ENCODE measurements at regions not wholly inside any gene's neighbourhood (a gene's known extent, or its start where the extent isn't known, plus 50 kb on each side); places are given as distances from the start of the nearest gene placed in this dataset.

DNA sequence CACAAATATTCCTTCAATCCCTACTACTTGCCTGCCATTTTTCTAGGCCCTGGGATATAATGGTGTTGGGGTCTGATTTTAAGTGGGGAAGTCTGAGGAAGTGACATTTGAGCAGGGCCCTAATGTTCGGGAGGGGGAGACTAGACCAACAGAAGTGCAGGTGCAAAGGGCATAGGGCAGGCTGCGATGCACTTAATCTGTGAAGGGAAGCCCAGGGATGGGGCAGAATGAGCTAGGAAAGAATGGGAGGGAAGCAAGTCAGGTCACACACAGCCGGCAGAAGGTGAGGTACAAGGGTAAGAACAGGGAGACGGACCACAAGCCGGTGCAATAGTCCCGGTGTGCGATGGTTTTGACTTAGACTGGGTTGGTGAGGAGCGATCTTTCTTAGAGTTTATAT, 146.8 kb downstream of the UNC5CL start (continued):
- TF ChIP-seq, protein P1, sequence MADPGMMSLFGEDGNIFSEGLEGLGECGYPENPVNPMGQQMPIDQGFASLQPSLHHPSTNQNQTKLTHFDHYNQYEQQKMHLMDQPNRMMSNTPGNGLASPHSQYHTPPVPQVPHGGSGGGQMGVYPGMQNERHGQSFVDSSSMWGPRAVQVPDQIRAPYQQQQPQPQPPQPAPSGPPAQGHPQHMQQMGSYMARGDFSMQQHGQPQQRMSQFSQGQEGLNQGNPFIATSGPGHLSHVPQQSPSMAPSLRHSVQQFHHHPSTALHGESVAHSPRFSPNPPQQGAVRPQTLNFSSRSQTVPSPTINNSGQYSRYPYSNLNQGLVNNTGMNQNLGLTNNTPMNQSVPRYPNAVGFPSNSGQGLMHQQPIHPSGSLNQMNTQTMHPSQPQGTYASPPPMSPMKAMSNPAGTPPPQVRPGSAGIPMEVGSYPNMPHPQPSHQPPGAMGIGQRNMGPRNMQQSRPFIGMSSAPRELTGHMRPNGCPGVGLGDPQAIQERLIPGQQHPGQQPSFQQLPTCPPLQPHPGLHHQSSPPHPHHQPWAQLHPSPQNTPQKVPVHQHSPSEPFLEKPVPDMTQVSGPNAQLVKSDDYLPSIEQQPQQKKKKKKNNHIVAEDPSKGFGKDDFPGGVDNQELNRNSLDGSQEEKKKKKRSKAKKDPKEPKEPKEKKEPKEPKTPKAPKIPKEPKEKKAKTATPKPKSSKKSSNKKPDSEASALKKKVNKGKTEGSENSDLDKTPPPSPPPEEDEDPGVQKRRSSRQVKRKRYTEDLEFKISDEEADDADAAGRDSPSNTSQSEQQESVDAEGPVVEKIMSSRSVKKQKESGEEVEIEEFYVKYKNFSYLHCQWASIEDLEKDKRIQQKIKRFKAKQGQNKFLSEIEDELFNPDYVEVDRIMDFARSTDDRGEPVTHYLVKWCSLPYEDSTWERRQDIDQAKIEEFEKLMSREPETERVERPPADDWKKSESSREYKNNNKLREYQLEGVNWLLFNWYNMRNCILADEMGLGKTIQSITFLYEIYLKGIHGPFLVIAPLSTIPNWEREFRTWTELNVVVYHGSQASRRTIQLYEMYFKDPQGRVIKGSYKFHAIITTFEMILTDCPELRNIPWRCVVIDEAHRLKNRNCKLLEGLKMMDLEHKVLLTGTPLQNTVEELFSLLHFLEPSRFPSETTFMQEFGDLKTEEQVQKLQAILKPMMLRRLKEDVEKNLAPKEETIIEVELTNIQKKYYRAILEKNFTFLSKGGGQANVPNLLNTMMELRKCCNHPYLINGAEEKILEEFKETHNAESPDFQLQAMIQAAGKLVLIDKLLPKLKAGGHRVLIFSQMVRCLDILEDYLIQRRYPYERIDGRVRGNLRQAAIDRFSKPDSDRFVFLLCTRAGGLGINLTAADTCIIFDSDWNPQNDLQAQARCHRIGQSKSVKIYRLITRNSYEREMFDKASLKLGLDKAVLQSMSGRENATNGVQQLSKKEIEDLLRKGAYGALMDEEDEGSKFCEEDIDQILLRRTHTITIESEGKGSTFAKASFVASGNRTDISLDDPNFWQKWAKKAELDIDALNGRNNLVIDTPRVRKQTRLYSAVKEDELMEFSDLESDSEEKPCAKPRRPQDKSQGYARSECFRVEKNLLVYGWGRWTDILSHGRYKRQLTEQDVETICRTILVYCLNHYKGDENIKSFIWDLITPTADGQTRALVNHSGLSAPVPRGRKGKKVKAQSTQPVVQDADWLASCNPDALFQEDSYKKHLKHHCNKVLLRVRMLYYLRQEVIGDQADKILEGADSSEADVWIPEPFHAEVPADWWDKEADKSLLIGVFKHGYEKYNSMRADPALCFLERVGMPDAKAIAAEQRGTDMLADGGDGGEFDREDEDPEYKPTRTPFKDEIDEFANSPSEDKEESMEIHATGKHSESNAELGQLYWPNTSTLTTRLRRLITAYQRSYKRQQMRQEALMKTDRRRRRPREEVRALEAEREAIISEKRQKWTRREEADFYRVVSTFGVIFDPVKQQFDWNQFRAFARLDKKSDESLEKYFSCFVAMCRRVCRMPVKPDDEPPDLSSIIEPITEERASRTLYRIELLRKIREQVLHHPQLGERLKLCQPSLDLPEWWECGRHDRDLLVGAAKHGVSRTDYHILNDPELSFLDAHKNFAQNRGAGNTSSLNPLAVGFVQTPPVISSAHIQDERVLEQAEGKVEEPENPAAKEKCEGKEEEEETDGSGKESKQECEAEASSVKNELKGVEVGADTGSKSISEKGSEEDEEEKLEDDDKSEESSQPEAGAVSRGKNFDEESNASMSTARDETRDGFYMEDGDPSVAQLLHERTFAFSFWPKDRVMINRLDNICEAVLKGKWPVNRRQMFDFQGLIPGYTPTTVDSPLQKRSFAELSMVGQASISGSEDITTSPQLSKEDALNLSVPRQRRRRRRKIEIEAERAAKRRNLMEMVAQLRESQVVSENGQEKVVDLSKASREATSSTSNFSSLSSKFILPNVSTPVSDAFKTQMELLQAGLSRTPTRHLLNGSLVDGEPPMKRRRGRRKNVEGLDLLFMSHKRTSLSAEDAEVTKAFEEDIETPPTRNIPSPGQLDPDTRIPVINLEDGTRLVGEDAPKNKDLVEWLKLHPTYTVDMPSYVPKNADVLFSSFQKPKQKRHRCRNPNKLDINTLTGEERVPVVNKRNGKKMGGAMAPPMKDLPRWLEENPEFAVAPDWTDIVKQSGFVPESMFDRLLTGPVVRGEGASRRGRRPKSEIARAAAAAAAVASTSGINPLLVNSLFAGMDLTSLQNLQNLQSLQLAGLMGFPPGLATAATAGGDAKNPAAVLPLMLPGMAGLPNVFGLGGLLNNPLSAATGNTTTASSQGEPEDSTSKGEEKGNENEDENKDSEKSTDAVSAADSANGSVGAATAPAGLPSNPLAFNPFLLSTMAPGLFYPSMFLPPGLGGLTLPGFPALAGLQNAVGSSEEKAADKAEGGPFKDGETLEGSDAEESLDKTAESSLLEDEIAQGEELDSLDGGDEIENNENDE (IDR thresholded peaks at IDR 0.05; ENCODE audit: insufficient replicate concordance, low read length), result no peak
- TF ChIP-seq, protein P2, sequence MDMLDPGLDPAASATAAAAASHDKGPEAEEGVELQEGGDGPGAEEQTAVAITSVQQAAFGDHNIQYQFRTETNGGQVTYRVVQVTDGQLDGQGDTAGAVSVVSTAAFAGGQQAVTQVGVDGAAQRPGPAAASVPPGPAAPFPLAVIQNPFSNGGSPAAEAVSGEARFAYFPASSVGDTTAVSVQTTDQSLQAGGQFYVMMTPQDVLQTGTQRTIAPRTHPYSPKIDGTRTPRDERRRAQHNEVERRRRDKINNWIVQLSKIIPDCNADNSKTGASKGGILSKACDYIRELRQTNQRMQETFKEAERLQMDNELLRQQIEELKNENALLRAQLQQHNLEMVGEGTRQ (IDR thresholded peaks at IDR 0.05; ENCODE audit: low read length), result no peak
- no peak for TF ChIP-seq GABPA (IDR thresholded peaks at IDR 0.05; ENCODE audit: borderline replicate concordance, insufficient read depth, low read length)
- TF ChIP-seq CHD1 (IDR thresholded peaks at IDR 0.05; ENCODE audit: low read depth, low read length), result no peak
- TF ChIP-seq BRCA1 (IDR thresholded peaks at IDR 0.05; ENCODE audit: low read depth, low read length), result no peak
